ENCODE measurements at regions not wholly inside any gene's neighbourhood (a gene's known extent, or its start where the extent isn't known, plus 50 kb on each side); places are given as distances from the start of the nearest gene placed in this dataset.

DNA sequence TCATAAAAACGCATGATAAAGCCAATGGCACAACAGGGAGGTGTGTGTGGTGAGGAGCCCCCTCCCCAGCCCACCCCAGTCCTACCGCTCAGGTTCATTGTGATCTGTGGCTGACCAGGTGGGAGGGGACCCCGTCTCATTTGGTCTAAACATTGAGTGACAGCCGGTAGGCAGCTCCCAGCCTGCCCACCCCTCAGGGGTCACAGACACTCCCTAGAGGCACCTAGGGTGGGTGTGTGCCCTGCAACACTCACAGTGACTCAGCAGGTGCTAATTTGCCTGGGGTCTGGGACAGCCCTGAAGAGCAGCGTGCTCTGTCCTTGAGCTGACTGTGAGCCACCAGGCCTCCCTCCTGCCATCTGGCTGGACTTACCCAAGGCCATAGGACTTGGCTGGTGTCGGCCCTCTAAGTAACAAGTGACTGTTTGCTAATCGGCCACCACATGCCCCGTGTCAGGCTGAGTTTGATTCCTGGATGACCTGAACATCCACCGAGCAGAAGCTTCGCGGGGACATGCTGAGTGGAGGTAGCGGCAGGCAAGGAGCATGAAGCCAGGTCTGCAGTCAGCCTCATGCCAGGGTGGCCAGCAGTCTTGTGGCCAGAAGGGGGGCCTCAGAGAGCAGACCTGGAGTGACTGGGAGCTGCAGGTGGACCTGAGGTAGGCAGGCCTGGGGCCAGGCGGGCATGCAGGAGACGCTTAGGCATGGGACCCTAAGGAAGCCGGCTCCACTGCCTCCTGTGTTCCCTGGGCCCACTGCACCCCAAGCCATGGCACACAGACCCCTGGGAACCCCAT is 282.3 kb upstream of the SHH start:
- H3K4me1 ChIP-seq (ENCODE audit: control insufficient read depth in 3 of 3, insufficient read depth in 2 of 3, low read depth in 1 of 3, low read length in 2 of 3): no peaks in the 10 kb centered on the region
- 85 to 90% (median 88%) methylated on average over 14 to 15 of the region's 15 CpGs for WGBS, 3 donors
- FAIRE-seq (no peak), DNase-seq (no peak)
- H3K27ac ChIP-seq (ENCODE audit: low read depth in 1 of 3, low read length in 2 of 3): no peak overlapping the region
- H3K27me3 ChIP-seq (ENCODE audit: control insufficient read depth in 3 of 3, insufficient read depth in 3 of 3, low read length in 3 of 3): peaks cover 0 to 3% (median 0%) of the 10 kb centered on the region in 3 donors
- H3K36me3 ChIP-seq (ENCODE audit: control insufficient read depth in 3 of 3, insufficient read depth in 2 of 3, low read depth in 1 of 3, low read length in 3 of 3): no peaks in the 10 kb centered on the region
- H3K9me3 ChIP-seq (ENCODE audit: control insufficient read depth in 2 of 2, insufficient read depth in 1 of 2, low read depth in 1 of 2, low read length in 1 of 2): no peaks in the 10 kb centered on the region
- H3K4me3 ChIP-seq (ENCODE audit: low read depth in 1 of 3, low read length in 3 of 3): no peak overlapping the region

DNA sequence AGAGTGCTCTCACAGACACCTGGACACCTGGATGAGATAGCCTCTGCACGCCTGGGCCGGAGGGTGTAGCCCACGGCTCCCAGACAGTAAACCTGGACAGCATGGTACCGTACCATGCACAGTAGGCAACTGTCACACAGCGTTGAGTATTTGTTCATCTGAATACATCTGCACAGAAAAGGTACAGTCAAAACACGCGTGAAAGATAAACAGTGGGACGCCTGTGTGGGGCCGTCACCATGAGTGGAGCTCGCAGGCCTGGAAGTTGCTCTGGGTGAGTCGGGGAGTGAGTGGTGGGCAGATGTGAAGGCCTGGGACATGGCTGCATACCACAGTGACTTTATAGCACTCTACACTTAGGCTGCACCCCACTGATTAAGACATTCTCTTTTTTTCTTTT is 280.0 kb upstream of the SHH start:
- Histone ChIP-seq H3K27me3 (ENCODE audit: control insufficient read depth in 3 of 3, insufficient read depth in 3 of 3, low read length in 3 of 3) (peaks cover 0 to 3% (median 0%) of the 10 kb centered on the region in 3 donors), H3K36me3 (ENCODE audit: control insufficient read depth in 3 of 3, insufficient read depth in 2 of 3, low read depth in 1 of 3, low read length in 3 of 3) (no peaks in the 10 kb centered on the region), H3K27ac (ENCODE audit: low read depth in 1 of 3, low read length in 2 of 3) (no peak overlapping the region), H3K9me3 (ENCODE audit: control insufficient read depth in 2 of 2, insufficient read depth in 1 of 2, low read depth in 1 of 2, low read length in 1 of 2) (no peaks in the 10 kb centered on the region), H3K4me3 (ENCODE audit: low read depth in 1 of 3, low read length in 3 of 3) (no peak overlapping the region), H3K4me1 (ENCODE audit: control insufficient read depth in 3 of 3, insufficient read depth in 2 of 3, low read depth in 1 of 3, low read length in 2 of 3) (no peaks in the 10 kb centered on the region)
- WGBS, 3 donors: 84 to 89% (median 89%) methylated on average over 11 of the region's 11 CpGs
- no peak for FAIRE-seq
- no peak for DNase-seq

- no peak for FAIRE-seq
- peaks cover 0 to 3% (median 0%) of the 10 kb centered on the region in 3 donors for H3K27me3 ChIP-seq (ENCODE audit: control insufficient read depth in 3 of 3, insufficient read depth in 3 of 3, low read length in 3 of 3)
These were observed 279.3 kb upstream of the SHH start for GRCh38 chr7:156091519-156092080.

GRCh38 chr7:156090988-156091387 is 278.7 kb upstream of the SHH start:
- 74 to 78% (median 74%) methylated on average over 6 of the region's 6 CpGs for WGBS, 3 donors
- DNase-seq (no peak), FAIRE-seq (no peak)
- no peaks in the 10 kb centered on the region for H3K9me3 ChIP-seq (ENCODE audit: control insufficient read depth in 2 of 2, insufficient read depth in 1 of 2, low read depth in 1 of 2, low read length in 1 of 2)
- H3K27ac ChIP-seq (ENCODE audit: low read depth in 1 of 3, low read length in 2 of 3): no peak overlapping the region
- H3K4me1 ChIP-seq (ENCODE audit: control insufficient read depth in 3 of 3, insufficient read depth in 2 of 3, low read depth in 1 of 3, low read length in 2 of 3): no peaks in the 10 kb centered on the region
- no peak overlapping the region for H3K4me3 ChIP-seq (ENCODE audit: low read depth in 1 of 3, low read length in 3 of 3)
- H3K36me3 ChIP-seq (ENCODE audit: control insufficient read depth in 3 of 3, insufficient read depth in 2 of 3, low read depth in 1 of 3, low read length in 3 of 3): no peaks in the 10 kb centered on the region
- H3K27me3 ChIP-seq (ENCODE audit: control insufficient read depth in 3 of 3, insufficient read depth in 3 of 3, low read length in 3 of 3): peaks cover 0 to 3% (median 0%) of the 10 kb centered on the region in 3 donors

More at GRCh38 chr7:156091519-156092080, 279.3 kb upstream of the SHH start:
- WGBS, 3 donors: 77 to 83% (median 82%) methylated on average over 10 of the region's 10 CpGs
- no peak for DNase-seq
- H3K4me1 ChIP-seq (ENCODE audit: control insufficient read depth in 3 of 3, insufficient read depth in 2 of 3, low read depth in 1 of 3, low read length in 2 of 3): no peaks in the 10 kb centered on the region
- H3K27ac ChIP-seq (ENCODE audit: low read depth in 1 of 3, low read length in 2 of 3): no peak overlapping the region
- no peak overlapping the region for H3K4me3 ChIP-seq (ENCODE audit: low read depth in 1 of 3, low read length in 3 of 3)
- H3K9me3 ChIP-seq (ENCODE audit: control insufficient read depth in 2 of 2, insufficient read depth in 1 of 2, low read depth in 1 of 2, low read length in 1 of 2): no peaks in the 10 kb centered on the region
- no peaks in the 10 kb centered on the region for H3K36me3 ChIP-seq (ENCODE audit: control insufficient read depth in 3 of 3, insufficient read depth in 2 of 3, low read depth in 1 of 3, low read length in 3 of 3)

- Histone ChIP-seq H3K36me3 (ENCODE audit: control insufficient read depth in 3 of 3, insufficient read depth in 2 of 3, low read depth in 1 of 3, low read length in 3 of 3) (no peaks in the 10 kb centered on the region), H3K27me3 (ENCODE audit: control insufficient read depth in 3 of 3, insufficient read depth in 3 of 3, low read length in 3 of 3) (peaks cover 0 to 3% (median 0%) of the 10 kb centered on the region in 3 donors), H3K4me3 (ENCODE audit: low read depth in 1 of 3, low read length in 3 of 3) (no peak overlapping the region), H3K4me1 (ENCODE audit: control insufficient read depth in 3 of 3, insufficient read depth in 2 of 3, low read depth in 1 of 3, low read length in 2 of 3) (no peaks in the 10 kb centered on the region), H3K27ac (ENCODE audit: low read depth in 1 of 3, low read length in 2 of 3) (no peak overlapping the region), H3K9me3 (ENCODE audit: control insufficient read depth in 2 of 2, insufficient read depth in 1 of 2, low read depth in 1 of 2, low read length in 1 of 2) (no peaks in the 10 kb centered on the region)
- FAIRE-seq: no peak
- 85 to 89% (median 85%) methylated on average over 11 of the region's 11 CpGs for WGBS, 3 donors
- DNase-seq: no peak
These were observed 277.0 kb upstream of the SHH start for GRCh38 chr7:156089222-156089621.

GRCh38 chr7:156088115-156088514 is 275.9 kb upstream of the SHH start:
- FAIRE-seq (no peak), DNase-seq (no peak)
- Histone ChIP-seq H3K36me3 (ENCODE audit: control insufficient read depth in 3 of 3, insufficient read depth in 2 of 3, low read depth in 1 of 3, low read length in 3 of 3) (no peaks in the 10 kb centered on the region), H3K4me1 (ENCODE audit: control insufficient read depth in 3 of 3, insufficient read depth in 2 of 3, low read depth in 1 of 3, low read length in 2 of 3) (no peaks in the 10 kb centered on the region), H3K27me3 (ENCODE audit: control insufficient read depth in 3 of 3, insufficient read depth in 3 of 3, low read length in 3 of 3) (peaks cover 0 to 3% (median 0%) of the 10 kb centered on the region in 3 donors), H3K9me3 (ENCODE audit: control insufficient read depth in 2 of 2, insufficient read depth in 1 of 2, low read depth in 1 of 2, low read length in 1 of 2) (no peaks in the 10 kb centered on the region), H3K4me3 (ENCODE audit: low read depth in 1 of 3, low read length in 3 of 3) (no peak overlapping the region), H3K27ac (ENCODE audit: low read depth in 1 of 3, low read length in 2 of 3) (no peak overlapping the region)
- 88 to 93% (median 93%) methylated on average over 1 of the region's 1 CpG for WGBS, 3 donors

GRCh38 chr7:156082048-156083040 is 270.1 kb upstream of the SHH start:
- Histone ChIP-seq H3K27ac (ENCODE audit: low read depth in 1 of 3, low read length in 2 of 3) (no peak overlapping the region), H3K4me3 (ENCODE audit: low read depth in 1 of 3, low read length in 3 of 3) (no peak overlapping the region), H3K4me1 (ENCODE audit: control insufficient read depth in 3 of 3, insufficient read depth in 2 of 3, low read depth in 1 of 3, low read length in 2 of 3) (no peaks in the 10 kb centered on the region), H3K9me3 (ENCODE audit: control insufficient read depth in 2 of 2, insufficient read depth in 1 of 2, low read depth in 1 of 2, low read length in 1 of 2) (no peaks in the 10 kb centered on the region), H3K36me3 (ENCODE audit: control insufficient read depth in 3 of 3, insufficient read depth in 2 of 3, low read depth in 1 of 3, low read length in 3 of 3) (no peaks in the 10 kb centered on the region), H3K27me3 (ENCODE audit: control insufficient read depth in 3 of 3, insufficient read depth in 3 of 3, low read length in 3 of 3) (no peaks in the 10 kb centered on the region)
- FAIRE-seq (no peak), DNase-seq (no peak)
- WGBS, 3 donors: 70 to 75% (median 75%) methylated on average over 21 of the region's 21 CpGs

GRCh38 chr7:156080596-156080995 is 268.3 kb upstream of the SHH start:
- no peak for FAIRE-seq

More at GRCh38 chr7:156080596-156080995, 268.3 kb upstream of the SHH start:
- Histone ChIP-seq H3K4me1 (ENCODE audit: control insufficient read depth in 3 of 3, insufficient read depth in 2 of 3, low read depth in 1 of 3, low read length in 2 of 3) (no peaks in the 10 kb centered on the region), H3K4me3 (ENCODE audit: low read depth in 1 of 3, low read length in 3 of 3) (no peak overlapping the region), H3K27ac (ENCODE audit: low read depth in 1 of 3, low read length in 2 of 3) (no peak overlapping the region), H3K36me3 (ENCODE audit: control insufficient read depth in 3 of 3, insufficient read depth in 2 of 3, low read depth in 1 of 3, low read length in 3 of 3) (no peaks in the 10 kb centered on the region), H3K9me3 (ENCODE audit: control insufficient read depth in 2 of 2, insufficient read depth in 1 of 2, low read depth in 1 of 2, low read length in 1 of 2) (no peaks in the 10 kb centered on the region), H3K27me3 (ENCODE audit: control insufficient read depth in 3 of 3, insufficient read depth in 3 of 3, low read length in 3 of 3) (no peaks in the 10 kb centered on the region)
- no peak for DNase-seq
- 27 to 44% (median 35%) methylated on average over 3 of the region's 3 CpGs for WGBS, 3 donors
